ENCODE measurements at regions not wholly inside any gene's neighbourhood (a gene's known extent, or its start where the extent isn't known, plus 50 kb on each side); places are given as distances from the start of the nearest gene placed in this dataset.

DNA sequence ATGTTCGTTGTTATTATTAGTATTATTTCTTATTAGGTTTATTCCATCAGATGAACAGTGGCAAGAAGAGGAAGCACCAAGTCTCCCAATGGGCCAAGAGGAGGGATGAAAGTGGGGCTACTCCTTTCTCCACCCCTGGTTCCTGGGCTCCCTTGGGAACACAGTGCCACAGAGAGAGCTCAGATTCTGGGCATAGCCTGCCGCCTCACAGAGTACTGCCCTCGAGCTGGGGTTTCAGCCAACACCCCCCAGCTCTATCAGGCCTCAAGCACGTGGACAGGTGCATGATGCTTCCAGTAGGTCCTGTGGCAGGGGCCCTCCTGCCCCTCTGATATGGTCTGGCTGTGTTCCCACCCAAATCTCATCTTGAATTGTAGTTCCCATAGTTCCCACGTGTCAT is 103.6 kb upstream of the RNF32 start:
- ATAC-seq (no peak), DNase-seq (ENCODE audit: low spot score) (no peak), FAIRE-seq (no peak)
- TF ChIP-seq STAG1 (CRISPR knock-in tag; IDR thresholded peaks at IDR 0.05) (no peak), ZNF362 (CRISPR knock-in tag; IDR thresholded peaks at IDR 0.05; ENCODE audit: borderline replicate concordance) (no peak), ZNF510 (CRISPR knock-in tag; IDR thresholded peaks at IDR 0.05; ENCODE audit: low read depth) (no peak), ZNF235 (CRISPR knock-in tag; IDR thresholded peaks at IDR 0.05; ENCODE audit: borderline replicate concordance) (no peak), PAF1 (CRISPR knock-in tag; IDR thresholded peaks at IDR 0.05) (no peak), HOXA3 (CRISPR knock-in tag; IDR thresholded peaks at IDR 0.05) (no peak), NR2F1 (CRISPR knock-in tag; IDR thresholded peaks at IDR 0.05) (no peak), SNAPC5 (CRISPR knock-in tag; IDR thresholded peaks at IDR 0.05; ENCODE audit: borderline replicate concordance) (no peak), NR2F2 (IDR thresholded peaks at IDR 0.05; ENCODE audit: borderline replicate concordance, low read depth) (no peak), REST (IDR thresholded peaks at IDR 0.05; ENCODE audit: borderline replicate concordance in 1 of 2, low read depth in 1 of 2, low read length in 2 of 2) (no peak), FOXK2 (IDR thresholded peaks at IDR 0.05) (no peak), ZFP91 (CRISPR knock-in tag; IDR thresholded peaks at IDR 0.05; ENCODE audit: borderline replicate concordance) (no peak), ZBTB7A (CRISPR knock-in tag; IDR thresholded peaks at IDR 0.05) (no peak), TEAD3 (CRISPR knock-in tag; optimal IDR thresholded peaks at IDR 0.05; ENCODE audit: borderline replicate concordance) (no peak), NAIF1 (CRISPR knock-in tag; IDR thresholded peaks at IDR 0.05; ENCODE audit: borderline replicate concordance) (no peak)
- TF ChIP-seq, protein P1, sequence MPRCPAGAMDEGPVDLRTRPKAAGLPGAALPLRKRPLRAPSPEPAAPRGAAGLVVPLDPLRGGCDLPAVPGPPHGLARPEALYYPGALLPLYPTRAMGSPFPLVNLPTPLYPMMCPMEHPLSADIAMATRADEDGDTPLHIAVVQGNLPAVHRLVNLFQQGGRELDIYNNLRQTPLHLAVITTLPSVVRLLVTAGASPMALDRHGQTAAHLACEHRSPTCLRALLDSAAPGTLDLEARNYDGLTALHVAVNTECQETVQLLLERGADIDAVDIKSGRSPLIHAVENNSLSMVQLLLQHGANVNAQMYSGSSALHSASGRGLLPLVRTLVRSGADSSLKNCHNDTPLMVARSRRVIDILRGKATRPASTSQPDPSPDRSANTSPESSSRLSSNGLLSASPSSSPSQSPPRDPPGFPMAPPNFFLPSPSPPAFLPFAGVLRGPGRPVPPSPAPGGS (CRISPR knock-in tag; IDR thresholded peaks at IDR 0.05) = no peak
- Histone ChIP-seq H3K9ac (ENCODE audit: insufficient read depth, low read depth, low read length) (no peak overlapping the region), H4K20me1 (ENCODE audit: insufficient read depth, low read length) (no peaks in the 10 kb centered on the region), H3K79me2 (ENCODE audit: insufficient read depth, low read length) (no peaks in the 10 kb centered on the region), H3K4me2 (ENCODE audit: low read depth, low read length) (no peak overlapping the region), H3K27me3 (ENCODE audit: control insufficient read depth in 1 of 2, insufficient read depth in 2 of 2, low read length in 2 of 2) (no peaks in the 10 kb centered on the region), H3K4me1 (ENCODE audit: insufficient read depth, low read length) (peaks cover 6% of the 10 kb centered on the region), H3K4me3 (replicated peaks in 1 of 3; ENCODE audit: insufficient read depth in 1 of 3, low read depth in 2 of 3, low read length in 3 of 3) (no peak overlapping the region), H2AFZ (ENCODE audit: low read length) (no peak overlapping the region), H3K36me3 (replicated peaks in 1 of 2; ENCODE audit: control insufficient read depth in 1 of 2, insufficient read depth in 2 of 2, low read length in 2 of 2) (no peaks in the 10 kb centered on the region), H3K9me3 (ENCODE audit: low read length) (no peaks in the 10 kb centered on the region), H3K27ac (ENCODE audit: extremely low read length, insufficient read depth, low read length) (no peak overlapping the region)
- CTCF ChIA-PET (ENCODE audit: low intra/inter-chr PET ratio, low total read pairs) = no interaction called here
- intact Hi-C loops (cut with micrococcal nuclease; ENCODE audit: unreplicated experiment) = no loop called here
- POLR2A ChIA-PET = no interaction called here
- WGBS (ENCODE audit: low lambda C conversion rate) = 80% methylated on average over 3 of the region's 5 CpGs
- in situ Hi-C loops (cut with HindIII; ENCODE audit: extremely low pct_ligation_motif_present, low pct_unique_long_range_greater_than_20kb) = no loop called here
- no TSS peak for BruUV-seq (replicated peaks)

Data from HepG2 (cell line).